ENCODE measurements at regions not wholly inside any gene's neighbourhood (a gene's known extent, or its start where the extent isn't known, plus 50 kb on each side); places are given as distances from the start of the nearest gene placed in this dataset.

- no peak overlapping the region for H3K4me3 ChIP-seq
- no peaks in the 10 kb centered on the region for H3K9me3 ChIP-seq
- DNase-seq (ENCODE audit: low spot score in 2 of 2) = no peak
- H3K27me3 ChIP-seq = no peaks in the 10 kb centered on the region
- TF ChIP-seq POLR2AphosphoS5 (IDR thresholded peaks at IDR 0.05) (no peak), POLR2A (IDR thresholded peaks at IDR 0.05) (no peak), CTCF (IDR thresholded peaks at IDR 0.05) (no peak)
- H3K4me1 ChIP-seq = no peaks in the 10 kb centered on the region
- no peak overlapping the region for H3K27ac ChIP-seq
- no peaks in the 10 kb centered on the region for H3K36me3 ChIP-seq
- intact Hi-C loops (cut with DNase I; ENCODE audit: low total_unique reads) = loop anchor here (10.0 kb wide), 1 partner anchor 1683 kb away; no protein-coding TSS in a partner anchor
Measured at GRCh38 chr12:25058012-25058411, 109.1 kb upstream of the BCAT1 start.

GRCh38 chr12:25056486-25057130, 107.7 kb upstream of the BCAT1 start:
- no peaks in the 10 kb centered on the region for H3K9me3 ChIP-seq
- H3K36me3 ChIP-seq = no peaks in the 10 kb centered on the region
- H3K4me3 ChIP-seq = no peak overlapping the region
- no peaks in the 10 kb centered on the region for H3K27me3 ChIP-seq
- H3K4me1 ChIP-seq = no peaks in the 10 kb centered on the region
- intact Hi-C loops (cut with DNase I; ENCODE audit: low total_unique reads) = loop anchor here (10.0 kb wide), 1 partner anchor 1682 kb away; no protein-coding TSS in a partner anchor
- DNase-seq (ENCODE audit: low spot score in 2 of 2) = no peak
- H3K27ac ChIP-seq = no peak overlapping the region
- TF ChIP-seq POLR2AphosphoS5 (IDR thresholded peaks at IDR 0.05) = no peak
- no peak for TF ChIP-seq POLR2A (IDR thresholded peaks at IDR 0.05)
- no peak for TF ChIP-seq CTCF (IDR thresholded peaks at IDR 0.05)

GRCh38 chr12:25056011-25056410, 107.1 kb upstream of the BCAT1 start:
- TF ChIP-seq POLR2A (IDR thresholded peaks at IDR 0.05) (no peak), CTCF (IDR thresholded peaks at IDR 0.05) (no peak), POLR2AphosphoS5 (IDR thresholded peaks at IDR 0.05) (no peak)
- Histone ChIP-seq H3K4me3 (no peak overlapping the region), H3K27me3 (no peaks in the 10 kb centered on the region), H3K9me3 (no peaks in the 10 kb centered on the region), H3K27ac (no peak overlapping the region), H3K36me3 (no peaks in the 10 kb centered on the region), H3K4me1 (no peaks in the 10 kb centered on the region)
- intact Hi-C loops (cut with DNase I; ENCODE audit: low total_unique reads) = loop anchor here (10.0 kb wide), 1 partner anchor 1681 kb away; no protein-coding TSS in a partner anchor
- DNase-seq (ENCODE audit: low spot score in 2 of 2) = no peak

GRCh38 chr12:25054783-25055144, 105.9 kb upstream of the BCAT1 start:
- Histone ChIP-seq H3K36me3 (no peaks in the 10 kb centered on the region), H3K4me3 (peak overlapping the region in 1 of 3 donors; percentile 4), H3K27me3 (no peaks in the 10 kb centered on the region), H3K9me3 (no peaks in the 10 kb centered on the region), H3K27ac (no peak overlapping the region), H3K4me1 (no peaks in the 10 kb centered on the region)
- TF ChIP-seq CTCF (IDR thresholded peaks at IDR 0.05) (no peak), POLR2A (IDR thresholded peaks at IDR 0.05) (no peak), POLR2AphosphoS5 (IDR thresholded peaks at IDR 0.05) (no peak)
- no peak for DNase-seq (ENCODE audit: low spot score in 2 of 2)
- intact Hi-C loops (cut with DNase I; ENCODE audit: low total_unique reads) = loop anchor here (10.0 kb wide), 1 partner anchor 1680 kb away; no protein-coding TSS in a partner anchor

GRCh38 chr12:25054076-25054782, 105.3 kb upstream of the BCAT1 start:
- Histone ChIP-seq H3K27me3 (no peaks in the 10 kb centered on the region), H3K27ac (no peak overlapping the region), H3K4me3 (peak overlapping the region in 2 of 3 donors; percentile 4 to 30), H3K4me1 (no peaks in the 10 kb centered on the region), H3K9me3 (no peaks in the 10 kb centered on the region), H3K36me3 (no peaks in the 10 kb centered on the region)
- intact Hi-C loops (cut with DNase I; ENCODE audit: low total_unique reads) = loop anchor here (10.0 kb wide), 1 partner anchor 1679 kb away; no protein-coding TSS in a partner anchor
- no peak for DNase-seq (ENCODE audit: low spot score in 2 of 2)
- TF ChIP-seq CTCF (IDR thresholded peaks at IDR 0.05) (no peak), POLR2AphosphoS5 (IDR thresholded peaks at IDR 0.05) (no peak), POLR2A (IDR thresholded peaks at IDR 0.05) (no peak)

Measured in breast epithelium (tissue), 4 donors.